ENCODE measurements at regions not wholly inside any gene's neighbourhood (a gene's known extent, or its start where the extent isn't known, plus 50 kb on each side); places are given as distances from the start of the nearest gene placed in this dataset.

DNA sequence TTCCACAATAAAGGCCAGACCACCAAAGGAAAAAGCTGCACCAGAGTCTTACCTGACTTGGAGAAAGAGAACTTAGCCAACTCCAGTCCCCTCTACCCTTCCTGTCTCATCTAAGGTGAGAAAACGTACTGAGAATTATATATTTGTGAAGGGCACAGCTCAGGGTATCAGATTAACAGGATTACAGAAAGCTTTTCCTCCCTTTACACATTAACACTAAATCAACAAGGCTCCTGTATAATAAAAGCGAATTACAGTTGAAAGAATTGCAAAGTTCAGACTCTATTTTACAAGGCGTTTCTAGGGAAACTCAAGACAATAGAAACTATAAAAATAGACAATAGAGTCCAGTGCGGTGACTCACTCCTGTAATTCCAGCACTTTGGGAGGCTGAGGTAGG is 82.7 kb upstream of the RPL10L start:
- Histone ChIP-seq H4K20me1 (replicated peaks in 1 of 2; ENCODE audit: control insufficient read depth in 1 of 2, insufficient read depth in 2 of 2, low read length in 2 of 2) (no peaks in the 10 kb centered on the region), H3K79me2 (ENCODE audit: control insufficient read depth in 1 of 2, insufficient read depth in 2 of 2, low read length in 2 of 2) (no peaks in the 10 kb centered on the region), H3K27ac (ENCODE audit: low read depth, low read length) (no peak overlapping the region), H3K23ac (ENCODE audit: insufficient read length) (no peak overlapping the region), H2BK20ac (ENCODE audit: low read length) (no peak overlapping the region), H3K79me1 (ENCODE audit: low read depth, low read length) (no peaks in the 10 kb centered on the region), H3K23me2 (ENCODE audit: low read depth, low read length) (no peaks in the 10 kb centered on the region), H3K9ac (replicated peaks in 1 of 4; ENCODE audit: extremely low read depth in 1 of 4, low read depth in 3 of 4, low read length in 3 of 4) (no peak overlapping the region), H3K4me1 (replicated peaks in 1 of 4; ENCODE audit: control insufficient read depth in 3 of 4, insufficient read depth in 4 of 4, low read length in 3 of 4) (no peaks in the 10 kb centered on the region), H4K8ac (ENCODE audit: extremely low read depth, insufficient read depth, low read length) (no peak overlapping the region), H3K27me3 (replicated peaks in 1 of 4; ENCODE audit: control insufficient read depth in 3 of 4, extremely low read depth in 1 of 4, insufficient read depth in 3 of 4, low read length in 3 of 4) (no peaks in the 10 kb centered on the region), H3K36me3 (ENCODE audit: control insufficient read depth in 2 of 4, insufficient read depth in 4 of 4, low read length in 3 of 4) (no peaks in the 10 kb centered on the region), H3K56ac (replicated peaks; ENCODE audit: insufficient read length, low read depth, low read length) (no peak overlapping the region), H2AFZ (ENCODE audit: low read length) (no peak overlapping the region), H3K4me3 (ENCODE audit: extremely low read depth in 1 of 4, insufficient read depth in 2 of 4, low read depth in 3 of 4, low read length in 4 of 4) (no peak overlapping the region), H2BK12ac (ENCODE audit: low read depth, low read length) (no peak overlapping the region), H2AK5ac (ENCODE audit: low read depth, low read length) (no peak overlapping the region), H2BK5ac (ENCODE audit: low read depth, low read length) (no peak overlapping the region), H3K9me3 (ENCODE audit: insufficient read depth in 2 of 2, low read depth in 1 of 2, low read length in 1 of 2) (0 out of 4 replicates have a peak, but pooled peaks cover 0 to 2% of the 10 kb centered on the region in 2 experiments), H3K14ac (ENCODE audit: insufficient read length) (no peak overlapping the region), H4K5ac (ENCODE audit: insufficient read length, low read depth, low read length) (no peak overlapping the region), H3K4ac (replicated peaks; ENCODE audit: insufficient read length, low read depth, low read length) (no peak overlapping the region), H2BK15ac (ENCODE audit: low read length) (no peak overlapping the region), H2BK120ac (replicated peaks; ENCODE audit: low read depth, low read length) (no peak overlapping the region), H3K18ac (ENCODE audit: extremely low read depth, low read length) (no peak overlapping the region), H4K91ac (replicated peaks; ENCODE audit: insufficient read length, low read length) (no peak overlapping the region), H3K4me2 (ENCODE audit: insufficient read depth in 1 of 2, low read depth in 2 of 2, low read length in 2 of 2) (no peak overlapping the region)
- FAIRE-seq (no peak), DNase-seq (ENCODE audit: low read depth in 1 of 2, low spot score in 2 of 2) (no peak)
- ChIA-PET POLR2A (ENCODE audit: partially characterized antibody) (no interaction called here), CTCF (ENCODE audit: partially characterized antibody) (interaction anchor here (1.7 kb wide), 1 partner anchor 11 kb away, joined by 4 read pairs; no protein-coding TSS in a partner anchor)
- WGBS, 2 experiments (ENCODE audit: extremely low coverage in 1 of 2, insufficient coverage in 1 of 2, insufficient read length in 1 of 2, insufficient replicate concordance in 2 of 2, low coverage in 1 of 2, low lambda C conversion rate in 2 of 2, missing lambda C conversion rate in 1 of 2): 85% methylated on average over 4 of the region's 4 CpGs; no CpG with 5 or more reads in 1 of the 2 experiments
- TF ChIP-seq, protein P1, sequence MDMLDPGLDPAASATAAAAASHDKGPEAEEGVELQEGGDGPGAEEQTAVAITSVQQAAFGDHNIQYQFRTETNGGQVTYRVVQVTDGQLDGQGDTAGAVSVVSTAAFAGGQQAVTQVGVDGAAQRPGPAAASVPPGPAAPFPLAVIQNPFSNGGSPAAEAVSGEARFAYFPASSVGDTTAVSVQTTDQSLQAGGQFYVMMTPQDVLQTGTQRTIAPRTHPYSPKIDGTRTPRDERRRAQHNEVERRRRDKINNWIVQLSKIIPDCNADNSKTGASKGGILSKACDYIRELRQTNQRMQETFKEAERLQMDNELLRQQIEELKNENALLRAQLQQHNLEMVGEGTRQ (IDR thresholded peaks at IDR 0.05; ENCODE audit: low read length): no peak
- no peak for TF ChIP-seq CBX5 (IDR thresholded peaks at IDR 0.05; ENCODE audit: low read depth, low read length)
- TF ChIP-seq GTF2F1 (IDR thresholded peaks at IDR 0.05; ENCODE audit: borderline replicate concordance, low read depth, low read length): no peak
- no peak for TF ChIP-seq SRF (IDR thresholded peaks at IDR 0.05; ENCODE audit: low read depth, low read length)
- TF ChIP-seq BRCA1 (IDR thresholded peaks at IDR 0.05; ENCODE audit: low read depth, low read length): no peak
- no peak for TF ChIP-seq CHD1 (IDR thresholded peaks at IDR 0.05; ENCODE audit: low read depth, low read length)
- no peak for TF ChIP-seq EP300 (IDR thresholded peaks at IDR 0.05; ENCODE audit: borderline replicate concordance in 1 of 2, low read depth in 2 of 2, low read length in 2 of 2)
- no peak for TF ChIP-seq EGR1 (IDR thresholded peaks at IDR 0.05; ENCODE audit: borderline replicate concordance, low read depth, low read length)
- TF ChIP-seq GABPA (IDR thresholded peaks at IDR 0.05; ENCODE audit: borderline replicate concordance, insufficient read depth, low read length): no peak
- TF ChIP-seq, protein P2, sequence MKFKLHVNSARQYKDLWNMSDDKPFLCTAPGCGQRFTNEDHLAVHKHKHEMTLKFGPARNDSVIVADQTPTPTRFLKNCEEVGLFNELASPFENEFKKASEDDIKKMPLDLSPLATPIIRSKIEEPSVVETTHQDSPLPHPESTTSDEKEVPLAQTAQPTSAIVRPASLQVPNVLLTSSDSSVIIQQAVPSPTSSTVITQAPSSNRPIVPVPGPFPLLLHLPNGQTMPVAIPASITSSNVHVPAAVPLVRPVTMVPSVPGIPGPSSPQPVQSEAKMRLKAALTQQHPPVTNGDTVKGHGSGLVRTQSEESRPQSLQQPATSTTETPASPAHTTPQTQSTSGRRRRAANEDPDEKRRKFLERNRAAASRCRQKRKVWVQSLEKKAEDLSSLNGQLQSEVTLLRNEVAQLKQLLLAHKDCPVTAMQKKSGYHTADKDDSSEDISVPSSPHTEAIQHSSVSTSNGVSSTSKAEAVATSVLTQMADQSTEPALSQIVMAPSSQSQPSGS (IDR thresholded peaks at IDR 0.05; ENCODE audit: low read length): no peak
- TF ChIP-seq TEAD4 (IDR thresholded peaks at IDR 0.05; ENCODE audit: low read depth, low read length): no peak
- no peak for TF ChIP-seq SP2 (IDR thresholded peaks at IDR 0.05; ENCODE audit: low read length)
- no peak for TF ChIP-seq ASH2L (IDR thresholded peaks at IDR 0.05; ENCODE audit: low read length)

All from H1 (cell line).